SK-N-SH (cell line): ENCODE measurements at regions not wholly inside any gene's neighbourhood (a gene's known extent, or its start where the extent isn't known, plus 50 kb on each side); places are given as distances from the start of the nearest gene placed in this dataset.
A peak's percentile ranks its signal among the peaks of the same experiment; 100 is the strongest.
"Not testable (repeated sequence)": the region's sequence is repeated elsewhere in the genome, so short reads cannot be mapped to it uniquely, and the experiment has no call there.

Source experiments
- CTCF ChIA-PET: fragments of 300-600, 350-600 bp; formaldehyde crosslinking; extraction: SDS; loops from one replicate; lab custom pipeline; 2021; lab: Yijun Ruan, JAX
- POLR2A ChIA-PET: fragments of 350-600 bp; sonication (Branson Sonifier 250); formaldehyde crosslinking; extraction: SDS; loops from one replicate; lab custom pipeline; 2020; ENCODE audit warnings: antibody characterized with exemption, inconsistent platforms; lab: Yijun Ruan, JAX
- DNase-seq: peaks from one replicate; pipeline ENCODE4 v3.0.0; 2012
- H2AFZ ChIP-seq: fragments of 200-600 bp; sonication (generic); 2 replicates; pipeline ENCODE4 v1.8.1; 2016; ENCODE audit warnings: antibody characterized with exemption, mild to moderate bottlenecking, low read depth
- H3F3A ChIP-seq: fragments of 200-600 bp; sonication (generic); replicated peaks from 2 replicates; pipeline ENCODE3; 2016; ENCODE audit warnings: antibody characterized with exemption, mild to moderate bottlenecking; ENCODE audit not compliant: insufficient read depth
- H3K27ac ChIP-seq, 2 experiments: fragments of 200-500 bp in 1 of 2; fragments of 200-600 bp in 1 of 2; sonication (Bioruptor generic) in 1 of 2; sonication (generic), shearing (Covaris generic) in 1 of 2; 2 replicates each; pipeline versions ENCODE4 v1.5.1 to v1.6.1; 2014 to 2016; ENCODE audit warnings: low read depth in 2 of 2, inconsistent platforms in 1 of 2, low read length in 1 of 2, mild to moderate bottlenecking in 1 of 2, mixed read lengths in 1 of 2
- H3K27me3 ChIP-seq: fragments of 200-600 bp; sonication (generic), shearing (Covaris generic); 2 replicates; pipeline ENCODE4 v1.6.1; 2016; ENCODE audit warnings: mixed run types; ENCODE audit not compliant: insufficient read depth
- H3K36me3 ChIP-seq, 2 experiments: fragments of 200-500 bp in 1 of 2; fragments of 200-600 bp in 1 of 2; sonication (Bioruptor generic) in 1 of 2; sonication (generic) in 1 of 2; replicated peaks in 1 of 2; 2 replicates each; pipeline versions ENCODE3 to v1.5.1; 2014 to 2016; ENCODE audit warnings: low read length in 1 of 2, mild to moderate bottlenecking in 1 of 2; ENCODE audit not compliant: insufficient read depth in 2 of 2, control insufficient read depth in 1 of 2
- H3K4me1 ChIP-seq, 2 experiments: fragments of 200-500 bp in 1 of 2; fragments of 200-600 bp in 1 of 2; sonication (Bioruptor generic) in 1 of 2; sonication (generic), shearing (Covaris generic) in 1 of 2; 2 replicates each; pipeline versions ENCODE4 v1.5.1 to v1.6.1; 2014 to 2016; ENCODE audit warnings: low read depth in 1 of 2, low read length in 1 of 2, mixed run types in 1 of 2; ENCODE audit not compliant: insufficient read depth in 2 of 2, control insufficient read depth in 1 of 2
- H3K4me2 ChIP-seq: fragments of 200-600 bp; sonication (generic), shearing (Covaris generic); 2 replicates; pipeline ENCODE4 v1.6.1; 2017; ENCODE audit warnings: mixed run types
- H3K4me3 ChIP-seq, 2 experiments: fragments of 200-500 bp in 1 of 2; fragments of 200-600 bp in 1 of 2; sonication (Bioruptor generic) in 1 of 2; sonication (generic), shearing (Covaris generic) in 1 of 2; 2 replicates each; pipeline versions ENCODE4 v1.5.1 to v1.8.1; 2014 to 2016; ENCODE audit warnings: low read depth in 2 of 2, inconsistent platforms in 1 of 2, low read length in 1 of 2, mild to moderate bottlenecking in 1 of 2, mixed read lengths in 1 of 2, moderate library complexity in 1 of 2
- H3K79me2 ChIP-seq: fragments of 200-600 bp; sonication (generic); 2 replicates; pipeline ENCODE4 v1.8.1; 2017; ENCODE audit warnings: mild to moderate bottlenecking; ENCODE audit not compliant: insufficient read depth
- H3K9ac ChIP-seq: fragments of 200-600 bp; sonication (generic); 2 replicates; pipeline ENCODE4 v1.6.1; 2017; ENCODE audit warnings: mixed run types
- H3K9me2 ChIP-seq: fragments of 200-600 bp; sonication (generic); 2 replicates; pipeline ENCODE4 v1.6.1; 2017; ENCODE audit warnings: mixed run types
- H3K9me3 ChIP-seq: fragments of 200-600 bp; sonication (generic); 2 replicates; pipeline ENCODE4 v1.6.1; 2017; ENCODE audit warnings: mixed run types, mild to moderate bottlenecking, moderate library complexity
- H4K20me1 ChIP-seq: fragments of 200-600 bp; sonication (generic); 2 replicates; pipeline ENCODE4 v1.6.1; 2017; ENCODE audit warnings: mild to moderate bottlenecking, mixed run types; ENCODE audit not compliant: insufficient read depth
- CTCF ChIP-seq: fragments of 200-600 bp; sonication (generic); IDR thresholded peaks from 2 replicates; pipeline ENCODE4 v1.6.1; 2017; ENCODE audit warnings: antibody characterized with exemption, mild to moderate bottlenecking, moderate library complexity
- POLR2AphosphoS5 ChIP-seq: IDR thresholded peaks from 2 replicates; pipeline ENCODE4 v1.6.1; 2012; ENCODE audit warnings: low read depth, low read length
- RAD21 ChIP-seq: IDR thresholded peaks from 2 replicates; pipeline ENCODE4 v1.6.1; 2012; ENCODE audit warnings: mild to moderate bottlenecking, low read length
- SMC3 ChIP-seq: IDR thresholded peaks from 2 replicates; pipeline ENCODE4 v1.6.1; 2012; ENCODE audit warnings: low read depth, low read length, improper control_type of control experiment
- WGBS: methylation state at CpG from one replicate; pipeline ENCODE4 v1.1.6; 2017; ENCODE audit warnings: low lambda C conversion rate; 5-methylcytosine and 5-hydroxymethylcytosine counted together
- TF ChIP-seq, protein P1 (sequence below): fragments of 150-350 bp; IDR thresholded peaks from 2 replicates; pipeline ENCODE4 v1.6.1; 2016; ENCODE audit warnings: mild to moderate bottlenecking, low read depth, low read length

DNA sequence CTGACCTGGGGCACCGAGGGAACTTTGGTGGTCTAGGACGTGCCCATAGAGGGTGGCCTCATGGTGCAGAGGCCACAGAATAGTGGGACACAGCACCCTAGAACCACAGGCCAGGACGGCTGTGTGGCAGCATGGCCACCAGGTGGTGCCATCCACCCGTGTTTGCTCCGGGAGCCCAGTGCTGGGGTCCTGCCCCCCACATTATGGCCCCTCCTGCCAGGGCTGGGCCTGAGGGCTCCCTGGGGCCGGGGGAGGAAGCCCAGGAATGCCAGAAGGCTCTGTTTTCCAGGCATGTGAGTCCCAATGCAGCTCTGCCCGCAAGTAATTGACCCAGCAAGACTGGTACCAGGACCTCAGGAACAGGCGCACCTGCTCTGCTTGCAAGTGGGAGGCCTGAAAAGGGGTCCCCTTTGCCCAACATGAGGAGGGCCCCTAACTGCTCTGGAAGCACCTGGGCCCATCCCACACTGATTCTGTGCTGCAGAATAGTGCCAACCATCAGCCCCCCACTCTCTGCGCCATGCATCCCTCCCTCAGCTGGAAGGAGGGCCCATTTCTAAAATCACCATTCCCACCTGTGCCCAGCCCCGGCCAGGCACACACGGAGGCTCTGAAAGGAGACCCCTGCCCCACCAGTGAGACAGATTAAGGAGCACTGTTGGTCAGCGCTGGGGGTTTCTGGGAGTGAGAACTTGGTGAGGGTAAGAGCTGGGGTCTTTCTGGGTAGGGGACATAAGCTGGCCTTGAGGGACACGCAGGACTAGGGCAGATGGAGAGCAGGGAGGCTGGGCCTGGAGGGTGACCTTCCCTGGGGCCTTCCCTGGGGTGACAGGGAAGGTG is 174.4 kb downstream of the TBC1D2B start:
- H3K9me3 ChIP-seq, H3K27ac ChIP-seq, H3K4me3 ChIP-seq, H4K20me1 ChIP-seq, POLR2A ChIA-PET, H3K9ac ChIP-seq, H3K79me2 ChIP-seq, H3K9me2 ChIP-seq, H3F3A ChIP-seq, H3K4me2 ChIP-seq, H3K36me3 ChIP-seq, H3K27me3 ChIP-seq, H2AFZ ChIP-seq, H3K4me1 ChIP-seq: not testable (repeated sequence)
- DNase-seq = peak; percentile 87
- CTCF ChIA-PET = interaction anchor here (0.7 to 2.4 kb wide), 17 partner anchors 10 to 940 kb away, joined by 3 to 14 read pairs (median 3); no protein-coding TSS in a partner anchor
- WGBS = 14% methylated on average over 11 of the region's 13 CpGs
- peak; percentile 69 for TF ChIP-seq RAD21
- TF ChIP-seq CTCF = peak; percentile 79
- TF ChIP-seq SMC3 = peak; percentile 36; the same call in 1 of the 2 replicates

DNA sequence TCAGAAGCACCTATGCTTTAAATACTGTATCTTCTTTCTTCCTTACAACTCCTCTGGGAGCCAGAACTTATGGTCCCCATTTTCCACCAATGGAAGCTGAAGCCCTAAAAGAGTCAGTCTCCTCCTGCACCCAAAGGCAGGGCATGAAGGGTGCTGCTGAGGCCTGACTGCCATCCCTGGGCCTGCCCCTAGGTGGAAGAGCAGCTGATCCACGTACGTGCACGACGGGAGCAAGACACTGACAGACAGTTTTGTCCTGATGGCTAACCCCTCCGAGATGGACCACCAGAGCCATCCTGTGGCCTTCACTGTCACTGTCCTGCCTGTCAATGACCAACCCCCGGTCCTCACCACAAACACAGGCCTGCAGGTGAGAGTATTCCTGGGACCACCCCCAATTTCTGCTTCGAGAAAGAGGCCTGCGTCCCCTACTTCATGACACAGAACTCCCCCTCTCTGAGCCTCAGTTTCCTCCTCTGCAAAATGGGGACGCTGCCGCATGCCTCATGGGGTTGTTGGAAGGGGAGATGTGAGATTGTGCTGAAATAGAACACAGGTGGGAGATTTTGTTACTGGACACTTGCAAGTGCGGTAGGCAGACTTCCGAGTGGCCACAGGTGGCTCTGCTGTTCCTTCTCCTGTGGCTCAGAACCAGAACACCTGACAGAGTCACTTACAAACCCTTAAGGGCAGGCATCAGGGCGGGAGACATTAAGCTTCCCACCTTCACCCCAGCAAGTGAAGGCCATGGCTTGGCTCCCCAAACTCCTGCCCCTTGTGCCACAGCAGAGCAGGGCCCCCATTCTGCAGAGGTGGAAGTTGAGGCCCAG is 175.4 kb downstream of the TBC1D2B start:
- CTCF ChIA-PET = interaction anchor here (0.6 to 2.6 kb wide), 20 partner anchors 8 to 941 kb away, joined by 3 to 14 read pairs (median 3); no protein-coding TSS in a partner anchor
- H3K27ac ChIP-seq = no peak overlapping the region
- TF ChIP-seq, protein P1, sequence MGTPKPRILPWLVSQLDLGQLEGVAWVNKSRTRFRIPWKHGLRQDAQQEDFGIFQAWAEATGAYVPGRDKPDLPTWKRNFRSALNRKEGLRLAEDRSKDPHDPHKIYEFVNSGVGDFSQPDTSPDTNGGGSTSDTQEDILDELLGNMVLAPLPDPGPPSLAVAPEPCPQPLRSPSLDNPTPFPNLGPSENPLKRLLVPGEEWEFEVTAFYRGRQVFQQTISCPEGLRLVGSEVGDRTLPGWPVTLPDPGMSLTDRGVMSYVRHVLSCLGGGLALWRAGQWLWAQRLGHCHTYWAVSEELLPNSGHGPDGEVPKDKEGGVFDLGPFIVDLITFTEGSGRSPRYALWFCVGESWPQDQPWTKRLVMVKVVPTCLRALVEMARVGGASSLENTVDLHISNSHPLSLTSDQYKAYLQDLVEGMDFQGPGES = no peak
- TF ChIP-seq POLR2AphosphoS5 (no peak), RAD21 (peak; percentile 12; the same call in 1 of the 2 replicates)
- H3F3A ChIP-seq = no peaks in the 10 kb centered on the region
- no peak overlapping the region for H3K4me3 ChIP-seq
- no peaks in the 10 kb centered on the region for H3K36me3 ChIP-seq
- H4K20me1 ChIP-seq = no peaks in the 10 kb centered on the region
- H3K27me3 ChIP-seq = no peaks in the 10 kb centered on the region
- H3K4me2 ChIP-seq = no peak overlapping the region
- no peaks in the 10 kb centered on the region for H3K9me3 ChIP-seq
- no peaks in the 10 kb centered on the region for H3K79me2 ChIP-seq
- no peaks in the 10 kb centered on the region; a peak in 1 of 4 replicates for H3K4me1 ChIP-seq
- H3K9me2 ChIP-seq = no peaks in the 10 kb centered on the region
- POLR2A ChIA-PET = no interaction called here
- peak; percentile 52 for DNase-seq
- 78% methylated on average over 10 of the region's 13 CpGs for WGBS
- H3K9ac ChIP-seq = no peak overlapping the region
- H2AFZ ChIP-seq = no peak overlapping the region
